ENCODE measurements at regions not wholly inside any gene's neighbourhood (a gene's known extent, or its start where the extent isn't known, plus 50 kb on each side); places are given as distances from the start of the nearest gene placed in this dataset.

GRCh38 chr10:49240946-49241345 lies 52.8 kb upstream of the TMEM273 start:
- TF ChIP-seq CTCF (IDR thresholded peaks at IDR 0.05): no peak
- TF ChIP-seq POLR2A (IDR thresholded peaks at IDR 0.05): no peak
